HEK293 (cell line): ENCODE measurements at regions not wholly inside any gene's neighbourhood (a gene's known extent, or its start where the extent isn't known, plus 50 kb on each side); places are given as distances from the start of the nearest gene placed in this dataset.

Source experiments
- CTCF ChIA-PET: fragments of 350-600 bp; formaldehyde crosslinking; extraction: SDS; loops from one replicate; lab custom pipeline; 2021; ENCODE audit warnings: antibody characterized with exemption; lab: Yijun Ruan, JAX
- POLR2A ChIA-PET: fragments of 300-600 bp; formaldehyde crosslinking; extraction: SDS; loops from one replicate; lab custom pipeline; 2020; ENCODE audit warnings: antibody characterized with exemption, inconsistent platforms; lab: Yijun Ruan, JAX
- H3K27ac ChIP-seq: fragments of 200-500 bp; sonication (Bioruptor generic); 2 replicates; pipeline ENCODE4 v1.5.1; 2014; ENCODE audit warnings: low read depth, low read length, control low read depth, inconsistent platforms; ENCODE audit errors: extremely low read depth
- H3K36me3 ChIP-seq, 2 experiments: fragments of 200-500 bp in 1 of 2; sonication (Bioruptor generic) in 1 of 2; 1 replicate in 1 of 2; 2 replicates in 1 of 2; pipeline ENCODE4 v1.5.1; 2014 to 2017; ENCODE audit warnings: inconsistent platforms in 2 of 2, low read length in 2 of 2; ENCODE audit not compliant: control insufficient read depth in 2 of 2, insufficient read depth in 1 of 2
- H3K4me1 ChIP-seq: fragments of 200-500 bp; sonication (Bioruptor generic); 2 replicates; pipeline ENCODE4 v1.5.1; 2014; ENCODE audit warnings: mild to moderate bottlenecking, low read length, inconsistent platforms; ENCODE audit not compliant: control insufficient read depth, insufficient read depth
- H3K4me3 ChIP-seq: 2 replicates; pipeline ENCODE4 v1.5.1; 2011; ENCODE audit warnings: low read depth, mild to moderate bottlenecking, control low read depth, low read length, moderate library complexity
- H3K9me3 ChIP-seq: fragments of 200-500 bp; sonication (Bioruptor generic); 2 replicates; pipeline ENCODE4 v1.5.1; 2014; ENCODE audit warnings: low read depth, low read length, inconsistent platforms; ENCODE audit not compliant: control insufficient read depth, insufficient read depth
- EGR2 ChIP-seq: fragments of 450-650 bp; formaldehyde crosslinking; IDR thresholded peaks from 2 replicates; pipeline ENCODE4 v1.5.1; 2016; ENCODE audit warnings: low read depth, missing biosample characterization, missing genetic modification characterization
- GLIS1 ChIP-seq: fragments of 450-650 bp; formaldehyde crosslinking; IDR thresholded peaks from 2 replicates; pipeline ENCODE4 v1.5.1; 2016; ENCODE audit warnings: missing biosample characterization, missing genetic modification characterization
- HOXC10 ChIP-seq: sonication (generic); formaldehyde crosslinking; IDR thresholded peaks from 2 replicates; pipeline ENCODE4 v1.8.1; 2023; ENCODE audit warnings: mild to moderate bottlenecking, missing genetic modification reagents
- MZF1 ChIP-seq: fragments of 450-650 bp; formaldehyde crosslinking; IDR thresholded peaks from 2 replicates; pipeline ENCODE4 v1.5.1; 2017; ENCODE audit warnings: missing biosample characterization, missing genetic modification characterization, borderline replicate concordance
- TRIM28 ChIP-seq: IDR thresholded peaks from 2 replicates; pipeline ENCODE4 v1.6.1; 2011; ENCODE audit warnings: low read length, control low read depth, borderline replicate concordance
- ZIC2 ChIP-seq: fragments of 450-650 bp; formaldehyde crosslinking; IDR thresholded peaks from 2 replicates; pipeline ENCODE4 v1.5.1; 2016; ENCODE audit warnings: missing biosample characterization, missing genetic modification characterization
- ZNF138 ChIP-seq: fragments of 450-650 bp; formaldehyde crosslinking; IDR thresholded peaks from 2 replicates; pipeline ENCODE4 v1.5.1; 2016; ENCODE audit warnings: missing biosample characterization, missing genetic modification characterization, borderline replicate concordance
- ZNF23 ChIP-seq: fragments of 450-650 bp; formaldehyde crosslinking; IDR thresholded peaks from 2 replicates; pipeline ENCODE4 v1.5.1; 2016; ENCODE audit warnings: missing biosample characterization, missing genetic modification characterization, borderline replicate concordance
- ZNF302 ChIP-seq: fragments of 450-650 bp; formaldehyde crosslinking; IDR thresholded peaks from 2 replicates; pipeline ENCODE4 v1.5.1; 2016; ENCODE audit warnings: missing biosample characterization, missing genetic modification characterization, low read depth
- ZNF629 ChIP-seq: fragments of 450-650 bp; formaldehyde crosslinking; IDR thresholded peaks from 2 replicates; pipeline ENCODE4 v1.5.1; 2017; ENCODE audit warnings: missing biosample characterization, missing genetic modification characterization
- TF ChIP-seq, protein P1 (sequence below): fragments of 450-650 bp; formaldehyde crosslinking; IDR thresholded peaks from 2 replicates; pipeline ENCODE4 v1.5.1; 2016; ENCODE audit warnings: missing biosample characterization, missing genetic modification characterization
- TF ChIP-seq, protein P2 (sequence below): fragments of 450-650 bp; formaldehyde crosslinking; optimal IDR thresholded peaks from 2 replicates; pipeline ENCODE3; 2016; ENCODE audit warnings: missing biosample characterization, mild to moderate bottlenecking, missing genetic modification characterization
- TF ChIP-seq, protein P3 (sequence below): fragments of 450-650 bp; formaldehyde crosslinking; IDR thresholded peaks from 2 replicates; pipeline ENCODE4 v1.5.1; 2016; ENCODE audit warnings: missing biosample characterization, missing genetic modification characterization, borderline replicate concordance
- TF ChIP-seq, protein P4 (sequence below): fragments of 450-650 bp; IDR thresholded peaks from 2 replicates; pipeline ENCODE4 v1.5.1; 2018; ENCODE audit warnings: missing biosample characterization, mild to moderate bottlenecking, missing genetic modification characterization

DNA sequence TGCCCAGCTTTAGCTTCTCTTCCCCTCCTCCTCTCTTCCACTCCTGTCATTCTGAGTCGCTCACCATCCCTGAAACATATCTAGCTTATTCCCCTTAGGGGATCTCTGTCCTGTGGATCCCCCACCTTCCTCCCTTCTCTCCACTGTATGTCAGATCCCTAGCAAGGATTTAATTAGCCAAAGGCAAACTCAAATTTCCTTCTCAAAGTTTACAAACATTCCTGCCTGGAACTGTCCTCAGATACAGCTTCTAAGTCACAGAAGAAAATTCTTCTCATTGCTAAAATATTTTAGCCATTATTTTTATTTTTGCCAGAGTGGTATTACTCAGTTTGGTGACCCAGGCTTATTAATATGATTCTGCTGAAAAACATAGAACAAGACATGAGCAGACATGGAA is 315.3 kb downstream of the CYP26B1 start:
- H3K36me3 ChIP-seq: no peaks in the 10 kb centered on the region
- POLR2A ChIA-PET: no interaction called here
- no peak for TF ChIP-seq TRIM28
- TF ChIP-seq, protein P1, sequence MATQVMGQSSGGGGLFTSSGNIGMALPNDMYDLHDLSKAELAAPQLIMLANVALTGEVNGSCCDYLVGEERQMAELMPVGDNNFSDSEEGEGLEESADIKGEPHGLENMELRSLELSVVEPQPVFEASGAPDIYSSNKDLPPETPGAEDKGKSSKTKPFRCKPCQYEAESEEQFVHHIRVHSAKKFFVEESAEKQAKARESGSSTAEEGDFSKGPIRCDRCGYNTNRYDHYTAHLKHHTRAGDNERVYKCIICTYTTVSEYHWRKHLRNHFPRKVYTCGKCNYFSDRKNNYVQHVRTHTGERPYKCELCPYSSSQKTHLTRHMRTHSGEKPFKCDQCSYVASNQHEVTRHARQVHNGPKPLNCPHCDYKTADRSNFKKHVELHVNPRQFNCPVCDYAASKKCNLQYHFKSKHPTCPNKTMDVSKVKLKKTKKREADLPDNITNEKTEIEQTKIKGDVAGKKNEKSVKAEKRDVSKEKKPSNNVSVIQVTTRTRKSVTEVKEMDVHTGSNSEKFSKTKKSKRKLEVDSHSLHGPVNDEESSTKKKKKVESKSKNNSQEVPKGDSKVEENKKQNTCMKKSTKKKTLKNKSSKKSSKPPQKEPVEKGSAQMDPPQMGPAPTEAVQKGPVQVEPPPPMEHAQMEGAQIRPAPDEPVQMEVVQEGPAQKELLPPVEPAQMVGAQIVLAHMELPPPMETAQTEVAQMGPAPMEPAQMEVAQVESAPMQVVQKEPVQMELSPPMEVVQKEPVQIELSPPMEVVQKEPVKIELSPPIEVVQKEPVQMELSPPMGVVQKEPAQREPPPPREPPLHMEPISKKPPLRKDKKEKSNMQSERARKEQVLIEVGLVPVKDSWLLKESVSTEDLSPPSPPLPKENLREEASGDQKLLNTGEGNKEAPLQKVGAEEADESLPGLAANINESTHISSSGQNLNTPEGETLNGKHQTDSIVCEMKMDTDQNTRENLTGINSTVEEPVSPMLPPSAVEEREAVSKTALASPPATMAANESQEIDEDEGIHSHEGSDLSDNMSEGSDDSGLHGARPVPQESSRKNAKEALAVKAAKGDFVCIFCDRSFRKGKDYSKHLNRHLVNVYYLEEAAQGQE (tag by site-specific recombination): no peak
- TF ChIP-seq, protein P2, sequence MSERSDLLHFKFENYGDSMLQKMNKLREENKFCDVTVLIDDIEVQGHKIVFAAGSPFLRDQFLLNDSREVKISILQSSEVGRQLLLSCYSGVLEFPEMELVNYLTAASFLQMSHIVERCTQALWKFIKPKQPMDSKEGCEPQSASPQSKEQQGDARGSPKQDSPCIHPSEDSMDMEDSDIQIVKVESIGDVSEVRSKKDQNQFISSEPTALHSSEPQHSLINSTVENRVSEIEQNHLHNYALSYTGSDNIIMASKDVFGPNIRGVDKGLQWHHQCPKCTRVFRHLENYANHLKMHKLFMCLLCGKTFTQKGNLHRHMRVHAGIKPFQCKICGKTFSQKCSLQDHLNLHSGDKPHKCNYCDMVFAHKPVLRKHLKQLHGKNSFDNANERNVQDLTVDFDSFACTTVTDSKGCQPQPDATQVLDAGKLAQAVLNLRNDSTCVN (tag by site-specific recombination): no peak
- TF ChIP-seq, all 188 proteins: peak for 0
- H3K4me1 ChIP-seq: no peaks in the 10 kb centered on the region
- no peak overlapping the region for H3K27ac ChIP-seq
- no peak overlapping the region for H3K4me3 ChIP-seq
- CTCF ChIA-PET: no interaction called here
- H3K9me3 ChIP-seq: no peaks in the 10 kb centered on the region

DNA sequence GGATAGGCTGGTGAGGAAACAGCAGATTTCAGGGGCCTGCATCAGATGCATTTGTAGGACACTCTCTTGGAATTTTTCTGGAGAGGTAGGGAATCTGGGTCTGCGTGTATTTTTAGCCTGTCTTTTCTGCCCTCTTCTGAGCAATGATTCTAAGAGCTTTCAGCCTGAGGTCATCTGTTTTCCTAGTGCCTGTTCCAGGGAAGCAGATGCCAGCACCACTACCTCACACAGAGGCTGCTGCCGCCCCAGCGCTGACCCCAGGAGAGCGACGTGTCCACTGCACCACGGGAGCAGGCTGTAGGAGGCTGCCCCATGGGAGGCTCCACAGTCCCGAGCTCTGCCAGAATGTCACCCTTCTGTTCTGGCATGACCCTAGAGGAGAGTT is 316.5 kb downstream of the CYP26B1 start:
- no peaks in the 10 kb centered on the region for H3K36me3 ChIP-seq
- TF ChIP-seq MZF1 (tag by site-specific recombination) (no peak), ZNF629 (tag by site-specific recombination) (no peak), ZNF138 (tag by site-specific recombination) (no peak), GLIS1 (peak; percentile 94), ZIC2 (tag by site-specific recombination) (peak; percentile 72)
- POLR2A ChIA-PET: no interaction called here
- no peaks in the 10 kb centered on the region for H3K4me1 ChIP-seq
- no peak overlapping the region for H3K27ac ChIP-seq
- H3K4me3 ChIP-seq: no peak overlapping the region
- no peaks in the 10 kb centered on the region for H3K9me3 ChIP-seq
- CTCF ChIA-PET: interaction anchor here (1.1 to 1.7 kb wide), 3 partner anchors 14 to 29 kb away, joined by 3 to 6 read pairs (median 3); no protein-coding TSS in a partner anchor

DNA sequence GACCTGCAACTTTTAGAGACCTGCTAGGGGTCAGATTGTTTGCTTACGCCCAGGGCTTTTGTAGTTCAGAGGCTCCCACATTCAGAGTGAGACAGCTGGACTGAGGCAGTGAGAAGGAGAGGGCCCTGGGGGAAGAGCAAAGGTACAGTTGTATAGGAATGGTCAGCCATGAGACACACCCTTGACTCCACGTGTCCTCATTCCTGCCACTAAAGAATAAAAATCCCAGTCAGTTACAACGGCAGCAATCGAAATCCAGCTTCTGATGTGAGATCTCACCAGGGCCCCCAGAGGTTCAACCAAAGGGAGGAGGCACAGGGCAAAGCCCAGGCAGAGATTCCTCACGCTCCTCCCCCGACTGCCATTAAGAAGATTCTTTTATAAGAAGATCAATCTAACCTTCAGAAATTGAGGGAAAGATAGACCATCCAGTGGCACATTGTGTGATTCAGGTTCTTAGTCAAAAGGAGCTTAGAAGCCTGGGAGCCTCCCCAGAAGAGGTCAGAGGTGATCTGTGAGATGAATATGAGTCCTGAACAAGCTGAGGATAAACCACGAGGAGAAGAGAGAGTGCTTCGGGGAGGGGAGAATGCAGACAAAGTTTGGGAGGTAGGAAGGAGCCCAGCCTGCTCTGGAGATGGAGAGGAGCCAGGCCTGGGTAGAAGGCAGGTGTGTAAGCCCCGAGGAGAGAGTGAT is 317.0 kb downstream of the CYP26B1 start:
- no peaks in the 10 kb centered on the region for H3K9me3 ChIP-seq
- H3K27ac ChIP-seq: no peak overlapping the region
- CTCF ChIA-PET: interaction anchor here (0.8 to 1.7 kb wide), 4 partner anchors 13 to 93 kb away, joined by 3 to 6 read pairs (median 4); no protein-coding TSS in a partner anchor
- TF ChIP-seq HOXC10 (CRISPR knock-in tag): no peak
- no peaks in the 10 kb centered on the region for H3K36me3 ChIP-seq
- POLR2A ChIA-PET: no interaction called here
- H3K4me1 ChIP-seq: no peaks in the 10 kb centered on the region
- no peak overlapping the region for H3K4me3 ChIP-seq

DNA sequence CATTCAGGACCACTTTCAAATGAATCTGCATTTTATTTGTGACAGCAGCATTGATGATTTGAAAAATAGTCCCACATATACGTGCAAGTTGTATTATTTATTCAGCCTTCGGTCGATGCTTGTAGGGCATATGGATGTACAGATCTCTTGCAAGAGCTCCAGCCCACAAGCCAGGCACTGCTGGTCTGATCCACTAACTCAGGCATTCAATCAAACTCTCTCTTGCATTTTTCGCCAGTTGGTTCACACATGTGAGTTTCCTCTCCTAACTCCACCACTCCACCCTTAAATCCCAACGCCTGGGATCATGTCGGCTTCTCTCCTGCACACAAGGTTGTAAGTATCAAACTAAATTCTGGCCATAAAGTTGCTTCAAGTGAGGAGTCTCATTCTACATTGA is 318.7 kb downstream of the CYP26B1 start:
- POLR2A ChIA-PET: no interaction called here
- Histone ChIP-seq H3K36me3 (no peaks in the 10 kb centered on the region), H3K27ac (no peak overlapping the region), H3K4me3 (no peak overlapping the region), H3K4me1 (no peaks in the 10 kb centered on the region), H3K9me3 (no peaks in the 10 kb centered on the region)
- CTCF ChIA-PET: interaction anchor here (0.6 to 0.7 kb wide), 2 partner anchors 29 to 273 kb away, joined by 3 to 4 read pairs; no protein-coding TSS in a partner anchor
- TF ChIP-seq, protein P3, sequence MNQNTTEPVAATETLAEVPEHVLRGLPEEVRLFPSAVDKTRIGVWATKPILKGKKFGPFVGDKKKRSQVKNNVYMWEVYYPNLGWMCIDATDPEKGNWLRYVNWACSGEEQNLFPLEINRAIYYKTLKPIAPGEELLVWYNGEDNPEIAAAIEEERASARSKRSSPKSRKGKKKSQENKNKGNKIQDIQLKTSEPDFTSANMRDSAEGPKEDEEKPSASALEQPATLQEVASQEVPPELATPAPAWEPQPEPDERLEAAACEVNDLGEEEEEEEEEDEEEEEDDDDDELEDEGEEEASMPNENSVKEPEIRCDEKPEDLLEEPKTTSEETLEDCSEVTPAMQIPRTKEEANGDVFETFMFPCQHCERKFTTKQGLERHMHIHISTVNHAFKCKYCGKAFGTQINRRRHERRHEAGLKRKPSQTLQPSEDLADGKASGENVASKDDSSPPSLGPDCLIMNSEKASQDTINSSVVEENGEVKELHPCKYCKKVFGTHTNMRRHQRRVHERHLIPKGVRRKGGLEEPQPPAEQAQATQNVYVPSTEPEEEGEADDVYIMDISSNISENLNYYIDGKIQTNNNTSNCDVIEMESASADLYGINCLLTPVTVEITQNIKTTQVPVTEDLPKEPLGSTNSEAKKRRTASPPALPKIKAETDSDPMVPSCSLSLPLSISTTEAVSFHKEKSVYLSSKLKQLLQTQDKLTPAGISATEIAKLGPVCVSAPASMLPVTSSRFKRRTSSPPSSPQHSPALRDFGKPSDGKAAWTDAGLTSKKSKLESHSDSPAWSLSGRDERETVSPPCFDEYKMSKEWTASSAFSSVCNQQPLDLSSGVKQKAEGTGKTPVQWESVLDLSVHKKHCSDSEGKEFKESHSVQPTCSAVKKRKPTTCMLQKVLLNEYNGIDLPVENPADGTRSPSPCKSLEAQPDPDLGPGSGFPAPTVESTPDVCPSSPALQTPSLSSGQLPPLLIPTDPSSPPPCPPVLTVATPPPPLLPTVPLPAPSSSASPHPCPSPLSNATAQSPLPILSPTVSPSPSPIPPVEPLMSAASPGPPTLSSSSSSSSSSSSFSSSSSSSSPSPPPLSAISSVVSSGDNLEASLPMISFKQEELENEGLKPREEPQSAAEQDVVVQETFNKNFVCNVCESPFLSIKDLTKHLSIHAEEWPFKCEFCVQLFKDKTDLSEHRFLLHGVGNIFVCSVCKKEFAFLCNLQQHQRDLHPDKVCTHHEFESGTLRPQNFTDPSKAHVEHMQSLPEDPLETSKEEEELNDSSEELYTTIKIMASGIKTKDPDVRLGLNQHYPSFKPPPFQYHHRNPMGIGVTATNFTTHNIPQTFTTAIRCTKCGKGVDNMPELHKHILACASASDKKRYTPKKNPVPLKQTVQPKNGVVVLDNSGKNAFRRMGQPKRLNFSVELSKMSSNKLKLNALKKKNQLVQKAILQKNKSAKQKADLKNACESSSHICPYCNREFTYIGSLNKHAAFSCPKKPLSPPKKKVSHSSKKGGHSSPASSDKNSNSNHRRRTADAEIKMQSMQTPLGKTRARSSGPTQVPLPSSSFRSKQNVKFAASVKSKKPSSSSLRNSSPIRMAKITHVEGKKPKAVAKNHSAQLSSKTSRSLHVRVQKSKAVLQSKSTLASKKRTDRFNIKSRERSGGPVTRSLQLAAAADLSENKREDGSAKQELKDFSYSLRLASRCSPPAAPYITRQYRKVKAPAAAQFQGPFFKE (tag by site-specific recombination): no peak
- TF ChIP-seq ZNF23 (tag by site-specific recombination) (no peak), EGR2 (tag by site-specific recombination) (no peak), ZNF302 (tag by site-specific recombination) (no peak), ZIC2 (tag by site-specific recombination) (no peak)
- TF ChIP-seq, protein P4, sequence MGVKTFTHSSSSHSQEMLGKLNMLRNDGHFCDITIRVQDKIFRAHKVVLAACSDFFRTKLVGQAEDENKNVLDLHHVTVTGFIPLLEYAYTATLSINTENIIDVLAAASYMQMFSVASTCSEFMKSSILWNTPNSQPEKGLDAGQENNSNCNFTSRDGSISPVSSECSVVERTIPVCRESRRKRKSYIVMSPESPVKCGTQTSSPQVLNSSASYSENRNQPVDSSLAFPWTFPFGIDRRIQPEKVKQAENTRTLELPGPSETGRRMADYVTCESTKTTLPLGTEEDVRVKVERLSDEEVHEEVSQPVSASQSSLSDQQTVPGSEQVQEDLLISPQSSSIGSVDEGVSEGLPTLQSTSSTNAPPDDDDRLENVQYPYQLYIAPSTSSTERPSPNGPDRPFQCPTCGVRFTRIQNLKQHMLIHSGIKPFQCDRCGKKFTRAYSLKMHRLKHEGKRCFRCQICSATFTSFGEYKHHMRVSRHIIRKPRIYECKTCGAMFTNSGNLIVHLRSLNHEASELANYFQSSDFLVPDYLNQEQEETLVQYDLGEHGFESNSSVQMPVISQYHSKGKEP: no peak
